ENCODE measurements at regions not wholly inside any gene's neighbourhood (a gene's known extent, or its start where the extent isn't known, plus 50 kb on each side); places are given as distances from the start of the nearest gene placed in this dataset.

DNA sequence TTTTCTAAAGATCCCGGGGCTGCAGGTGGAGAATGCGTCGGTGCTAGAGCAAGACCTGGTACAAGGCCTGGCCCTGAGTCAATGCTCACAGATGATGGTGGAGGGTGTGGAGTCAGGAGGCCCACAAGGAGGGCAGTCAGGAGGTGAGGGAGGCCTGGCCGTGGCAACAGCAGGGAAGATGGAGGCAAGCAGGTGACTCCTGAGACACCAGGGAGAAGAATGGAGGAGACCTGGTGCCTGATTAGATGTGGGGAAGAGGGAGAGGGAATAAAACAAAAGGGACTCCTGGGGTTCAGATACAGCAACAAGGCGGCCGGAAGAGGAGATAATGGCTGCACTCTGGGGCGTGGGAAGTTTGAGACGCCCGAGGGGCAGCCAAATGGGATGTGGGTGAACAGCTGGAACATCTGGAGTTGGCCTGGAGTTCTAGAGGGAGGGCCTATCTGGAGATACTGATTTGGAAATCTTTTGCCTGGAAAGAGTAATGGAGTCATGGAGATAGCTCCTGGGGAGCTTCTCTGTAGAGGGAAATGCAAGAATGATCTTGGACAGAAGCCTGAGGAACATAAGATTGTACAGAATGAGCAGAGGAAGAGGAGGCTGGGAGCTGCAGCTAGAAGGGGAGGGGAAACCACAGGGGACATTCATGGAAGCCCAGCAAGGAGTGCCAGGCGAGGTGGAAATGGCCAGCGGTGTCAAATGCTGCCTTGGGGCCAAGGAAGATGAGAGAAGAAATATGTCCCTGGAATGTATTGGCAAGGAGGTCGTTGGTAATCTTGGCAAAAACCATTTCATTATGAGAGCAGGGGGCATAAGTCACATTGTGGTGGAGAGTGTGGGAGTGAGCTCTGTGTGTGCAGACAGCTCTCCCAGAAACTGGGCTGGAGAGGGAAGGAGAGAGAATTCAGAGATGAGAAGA, 67.5 kb upstream of the CORO2B start:
- Histone ChIP-seq H3K27me3 (no peaks in the 10 kb centered on the region), H3K36me3 (no peaks in the 10 kb centered on the region), H3K9me3 (no peaks in the 10 kb centered on the region), H3K4me1 (peaks cover 0 to 10% of the 10 kb centered on the region in 2 donors), H3K4me3 (no peak overlapping the region), H3K27ac (peak overlapping the region; percentile 85 to 92)
- intact Hi-C loops (cut with DNase I; ENCODE audit: low total_unique reads): no loop called here
- peak; percentile 65 to 75 for DNase-seq
- TF ChIP-seq POLR2A (IDR thresholded peaks at IDR 0.05): no peak
- TF ChIP-seq, protein P1, sequence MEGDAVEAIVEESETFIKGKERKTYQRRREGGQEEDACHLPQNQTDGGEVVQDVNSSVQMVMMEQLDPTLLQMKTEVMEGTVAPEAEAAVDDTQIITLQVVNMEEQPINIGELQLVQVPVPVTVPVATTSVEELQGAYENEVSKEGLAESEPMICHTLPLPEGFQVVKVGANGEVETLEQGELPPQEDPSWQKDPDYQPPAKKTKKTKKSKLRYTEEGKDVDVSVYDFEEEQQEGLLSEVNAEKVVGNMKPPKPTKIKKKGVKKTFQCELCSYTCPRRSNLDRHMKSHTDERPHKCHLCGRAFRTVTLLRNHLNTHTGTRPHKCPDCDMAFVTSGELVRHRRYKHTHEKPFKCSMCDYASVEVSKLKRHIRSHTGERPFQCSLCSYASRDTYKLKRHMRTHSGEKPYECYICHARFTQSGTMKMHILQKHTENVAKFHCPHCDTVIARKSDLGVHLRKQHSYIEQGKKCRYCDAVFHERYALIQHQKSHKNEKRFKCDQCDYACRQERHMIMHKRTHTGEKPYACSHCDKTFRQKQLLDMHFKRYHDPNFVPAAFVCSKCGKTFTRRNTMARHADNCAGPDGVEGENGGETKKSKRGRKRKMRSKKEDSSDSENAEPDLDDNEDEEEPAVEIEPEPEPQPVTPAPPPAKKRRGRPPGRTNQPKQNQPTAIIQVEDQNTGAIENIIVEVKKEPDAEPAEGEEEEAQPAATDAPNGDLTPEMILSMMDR (IDR thresholded peaks at IDR 0.05): no peak

DNA sequence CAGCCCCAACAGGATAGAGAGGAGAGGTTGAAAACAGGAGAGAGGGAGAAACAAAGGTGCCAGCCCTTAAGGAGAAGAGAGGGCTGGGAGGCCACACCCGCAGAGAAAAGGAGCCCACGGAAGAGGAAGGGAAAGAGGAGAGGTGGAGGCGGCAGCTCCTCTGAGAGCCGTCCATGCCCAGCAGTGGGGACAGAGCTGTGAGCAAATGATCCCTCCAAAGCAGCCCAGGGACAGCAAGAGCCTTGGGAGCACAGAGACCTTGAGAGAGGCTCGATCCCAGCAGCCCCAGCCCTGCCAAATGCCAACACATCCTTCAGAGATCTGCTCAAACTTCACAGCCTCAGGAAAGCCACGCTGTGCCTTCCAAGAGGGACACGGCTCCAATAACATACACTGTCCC, 66.7 kb upstream of the CORO2B start:
- Histone ChIP-seq H3K27me3 (no peaks in the 10 kb centered on the region), H3K4me1 (peaks cover 6 to 10% of the 10 kb centered on the region in 2 donors), H3K4me3 (no peak overlapping the region), H3K27ac (peak overlapping the region; percentile 85 to 92), H3K36me3 (no peaks in the 10 kb centered on the region), H3K9me3 (no peaks in the 10 kb centered on the region)
- no peak for DNase-seq
- TF ChIP-seq, protein P1 (IDR thresholded peaks at IDR 0.05): no peak
- no peak for TF ChIP-seq POLR2A (IDR thresholded peaks at IDR 0.05)
- intact Hi-C loops (cut with DNase I; ENCODE audit: low total_unique reads): no loop called here

DNA sequence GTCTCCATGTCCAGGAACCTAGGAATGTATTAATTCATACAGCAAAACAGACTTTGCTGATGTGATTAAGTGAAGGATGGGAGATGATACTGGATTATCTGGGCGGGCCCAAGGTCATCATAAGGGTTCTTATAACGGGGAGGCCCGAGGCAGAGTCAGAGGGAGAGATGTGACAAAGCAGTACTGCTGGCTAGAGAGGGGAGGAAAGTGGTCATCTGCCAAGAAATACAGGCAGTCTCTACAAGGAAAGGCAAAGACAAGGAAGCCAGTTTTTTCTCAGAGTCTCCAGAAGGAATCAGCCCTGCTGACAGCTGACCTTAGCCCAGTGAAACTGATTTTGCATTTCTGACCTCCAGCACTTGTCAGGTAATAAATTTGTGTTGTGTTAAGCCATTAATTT, 66.2 kb upstream of the CORO2B start:
- Histone ChIP-seq H3K4me3 (no peak overlapping the region), H3K36me3 (no peaks in the 10 kb centered on the region), H3K4me1 (peaks cover 10 to 11% of the 10 kb centered on the region in 2 donors), H3K9me3 (no peaks in the 10 kb centered on the region), H3K27ac (peak overlapping the region; percentile 85 to 92), H3K27me3 (no peaks in the 10 kb centered on the region)
- intact Hi-C loops (cut with DNase I; ENCODE audit: low total_unique reads): no loop called here
- DNase-seq: peak in 1 of 2 donors; percentile 68
- TF ChIP-seq POLR2A (IDR thresholded peaks at IDR 0.05): no peak
- TF ChIP-seq, protein P1 (IDR thresholded peaks at IDR 0.05): no peak

DNA sequence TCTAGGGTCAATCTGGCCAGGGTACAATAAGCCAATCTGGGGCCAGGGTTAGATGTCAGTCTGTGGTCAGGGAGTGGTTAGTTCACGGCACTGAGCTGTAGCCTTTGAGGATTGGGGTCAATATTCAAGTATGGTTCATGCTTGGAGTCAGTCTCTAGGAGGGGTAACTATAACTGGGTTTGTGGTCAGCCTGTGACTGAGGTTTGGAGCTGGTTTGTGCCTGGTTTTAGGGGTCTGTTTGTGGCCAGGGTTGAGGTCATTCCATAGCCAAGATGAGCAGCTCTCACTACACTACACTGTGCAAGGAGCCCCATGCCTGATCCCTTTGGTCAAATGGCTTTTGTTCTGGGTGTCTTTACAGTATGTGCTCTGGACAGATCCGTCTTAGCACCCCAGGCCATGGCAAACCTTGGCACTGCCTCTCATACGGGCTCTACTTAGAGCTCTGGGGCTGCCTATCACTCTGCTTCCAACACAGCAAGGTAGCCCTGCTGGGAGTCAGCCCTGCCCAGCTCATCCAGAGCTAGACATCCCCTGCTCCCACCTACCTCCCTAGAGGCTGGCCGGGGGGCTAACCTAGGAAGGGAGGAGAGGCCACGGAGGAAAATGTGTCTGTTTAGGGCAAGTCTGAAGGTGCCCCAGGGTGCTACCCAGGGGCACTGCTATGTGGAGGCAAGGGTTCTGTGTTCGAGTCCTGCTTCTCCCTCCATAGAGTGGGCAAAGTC, 63.3 kb upstream of the CORO2B start:
- H3K27me3 ChIP-seq: no peaks in the 10 kb centered on the region
- peaks cover 17 to 19% of the 10 kb centered on the region in 2 donors for H3K4me1 ChIP-seq

More for the DNA sequence above, 63.3 kb upstream of the CORO2B start:
- no peak for TF ChIP-seq POLR2A (IDR thresholded peaks at IDR 0.05)
- TF ChIP-seq, protein P1 (IDR thresholded peaks at IDR 0.05): no peak
- DNase-seq: no peak
- Histone ChIP-seq H3K36me3 (no peaks in the 10 kb centered on the region), H3K4me3 (no peak overlapping the region), H3K27ac (peak overlapping the region; percentile 84 to 97), H3K9me3 (no peaks in the 10 kb centered on the region)
- intact Hi-C loops (cut with DNase I; ENCODE audit: low total_unique reads): no loop called here

All from uterus (tissue), 3 donors.